ENCODE measurements at regions not wholly inside any gene's neighbourhood (a gene's known extent, or its start where the extent isn't known, plus 50 kb on each side); places are given as distances from the start of the nearest gene placed in this dataset.

- no peak for TF ChIP-seq POLR2AphosphoS5 (IDR thresholded peaks at IDR 0.05; ENCODE audit: low read depth, low read length)
- TF ChIP-seq POLR2A (IDR thresholded peaks at IDR 0.05; ENCODE audit: borderline replicate concordance, extremely low read depth, insufficient read depth, insufficient read length) = no peak
- TF ChIP-seq CTCF (IDR thresholded peaks at IDR 0.05 in 2 of 3, conservative IDR thresholded peaks at IDR 0.05 in 1 of 3; ENCODE audit: borderline replicate concordance in 1 of 3, insufficient read depth in 1 of 3, low read depth in 2 of 3, low read length in 2 of 3) = no peak
Measured at GRCh38 chr10:43854007-43854406, 205.3 kb upstream of the ZNF32 start.

Data from HCT116 (cell line).